GM10248 (cell line): ENCODE measurements at regions not wholly inside any gene's neighbourhood (a gene's known extent, or its start where the extent isn't known, plus 50 kb on each side); places are given as distances from the start of the nearest gene placed in this dataset.

ENCODE experiments used
- CTCF ChIA-PET: fragments of 300-600 bp; sonication (Branson Sonifier 250); formaldehyde crosslinking; extraction: SDS; loops from one replicate; lab custom pipeline; 2021; ENCODE audit warnings: antibody characterized with exemption; lab: Yijun Ruan, JAX
- POLR2A ChIA-PET: fragments of 350-650 bp; sonication (Branson Sonifier 250); formaldehyde crosslinking; extraction: SDS; loops from one replicate; lab custom pipeline; 2020; ENCODE audit warnings: antibody characterized with exemption; lab: Yijun Ruan, JAX
- DNase-seq: peaks from one replicate; pipeline ENCODE4 v3.0.0; 2012; ENCODE audit errors: extremely low spot score
- TF ChIP-seq, protein P1 (sequence below): IDR thresholded peaks from 2 replicates; pipeline ENCODE4 v1.5.1; 2012; ENCODE audit warnings: mild to moderate bottlenecking, low read depth; ENCODE audit errors: extremely low read depth, missing control alignments, control extremely low read depth

DNA sequence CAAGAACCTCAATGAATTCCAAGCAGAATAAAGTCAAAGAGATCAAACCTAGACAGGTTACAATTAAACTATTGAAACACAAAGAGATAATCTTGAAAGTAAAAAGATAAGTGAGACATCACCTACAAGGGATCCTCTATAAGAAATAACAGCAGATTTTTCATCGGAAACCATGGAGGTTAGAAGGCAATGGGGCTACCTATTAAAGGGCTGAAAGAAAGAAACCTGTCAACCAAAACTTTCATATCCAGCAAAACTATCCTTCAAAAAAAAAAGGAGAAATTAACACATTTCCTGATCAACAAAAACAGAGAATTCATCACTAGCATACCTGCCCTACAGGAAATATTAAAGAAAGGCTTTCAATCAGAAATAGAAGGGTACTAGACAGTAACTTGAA, 244.9 kb downstream of the ARHGAP12 start:
- ChIA-PET POLR2A (no interaction called here), CTCF (no interaction called here)
- TF ChIP-seq, protein P1, sequence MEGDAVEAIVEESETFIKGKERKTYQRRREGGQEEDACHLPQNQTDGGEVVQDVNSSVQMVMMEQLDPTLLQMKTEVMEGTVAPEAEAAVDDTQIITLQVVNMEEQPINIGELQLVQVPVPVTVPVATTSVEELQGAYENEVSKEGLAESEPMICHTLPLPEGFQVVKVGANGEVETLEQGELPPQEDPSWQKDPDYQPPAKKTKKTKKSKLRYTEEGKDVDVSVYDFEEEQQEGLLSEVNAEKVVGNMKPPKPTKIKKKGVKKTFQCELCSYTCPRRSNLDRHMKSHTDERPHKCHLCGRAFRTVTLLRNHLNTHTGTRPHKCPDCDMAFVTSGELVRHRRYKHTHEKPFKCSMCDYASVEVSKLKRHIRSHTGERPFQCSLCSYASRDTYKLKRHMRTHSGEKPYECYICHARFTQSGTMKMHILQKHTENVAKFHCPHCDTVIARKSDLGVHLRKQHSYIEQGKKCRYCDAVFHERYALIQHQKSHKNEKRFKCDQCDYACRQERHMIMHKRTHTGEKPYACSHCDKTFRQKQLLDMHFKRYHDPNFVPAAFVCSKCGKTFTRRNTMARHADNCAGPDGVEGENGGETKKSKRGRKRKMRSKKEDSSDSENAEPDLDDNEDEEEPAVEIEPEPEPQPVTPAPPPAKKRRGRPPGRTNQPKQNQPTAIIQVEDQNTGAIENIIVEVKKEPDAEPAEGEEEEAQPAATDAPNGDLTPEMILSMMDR, result no peak
- no peak for DNase-seq

DNA sequence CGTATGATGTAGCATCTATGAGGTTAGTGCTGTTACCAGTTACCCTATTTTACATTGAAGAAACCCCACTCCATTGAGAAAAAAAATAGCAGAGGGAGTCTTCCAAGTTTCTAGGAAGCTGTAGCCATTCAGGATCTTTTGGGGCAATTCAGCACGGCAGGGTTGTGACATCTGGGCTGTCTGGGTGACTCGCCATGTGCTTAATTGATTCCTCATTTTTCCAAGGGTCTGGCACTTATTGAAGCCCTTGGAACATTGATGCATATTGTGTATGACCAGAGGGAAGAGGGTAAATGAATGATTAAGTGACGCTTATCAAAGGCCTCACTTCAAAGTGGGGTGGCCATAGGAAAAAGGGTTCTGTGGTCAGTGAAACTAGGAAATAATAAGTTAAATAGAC, 248.7 kb downstream of the ARHGAP12 start:
- POLR2A ChIA-PET, result no interaction called here
- CTCF ChIA-PET, result no interaction called here
- TF ChIP-seq, protein P1, result no peak

DNA sequence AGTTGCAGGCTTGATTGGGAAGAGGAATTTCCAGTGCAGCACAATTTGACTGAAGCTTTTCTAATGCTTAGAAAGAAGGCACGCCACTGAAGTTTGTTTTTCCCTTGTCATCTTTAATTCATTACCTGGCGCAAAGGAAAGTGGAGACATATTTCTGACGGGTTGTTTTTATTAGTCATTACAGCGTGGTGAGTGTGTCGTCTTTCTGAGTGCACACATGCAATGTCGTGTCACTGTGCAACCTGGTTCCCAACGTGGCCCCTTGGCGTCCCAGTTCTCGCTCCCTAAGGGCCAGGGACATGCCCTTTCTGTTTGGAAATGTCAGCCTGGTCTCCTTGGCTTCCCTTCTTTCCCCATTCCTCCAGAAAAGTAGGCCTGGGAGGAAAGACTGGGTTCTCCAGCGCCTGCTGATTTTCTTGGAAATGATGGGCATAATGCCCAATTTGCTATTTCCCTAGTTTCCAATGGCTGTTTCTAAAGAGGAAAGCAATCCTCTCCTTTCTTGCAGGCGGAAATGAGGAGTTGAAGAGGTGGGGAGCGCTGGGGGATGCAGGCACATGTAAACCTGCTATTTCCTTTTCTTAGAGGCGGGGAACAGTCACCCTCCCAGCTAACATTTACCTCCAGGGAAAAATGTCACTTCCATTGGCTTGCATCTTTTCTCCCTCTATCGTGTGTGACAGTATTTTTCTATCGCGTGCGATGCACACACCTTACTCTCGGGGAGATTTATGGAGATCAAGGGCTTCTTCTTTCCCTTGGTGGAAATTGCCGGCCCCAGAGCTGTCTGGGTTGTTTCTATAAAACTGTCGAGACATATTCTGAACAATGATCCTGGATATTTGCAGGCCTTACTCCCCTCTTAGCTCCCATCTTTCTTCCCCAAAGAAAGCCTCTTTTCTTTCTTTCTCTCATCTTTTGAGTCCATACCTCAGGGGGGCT, 249.8 kb downstream of the ARHGAP12 start:
- CTCF ChIA-PET, result no interaction called here
- POLR2A ChIA-PET, result no interaction called here
- DNase-seq, result no peak
- TF ChIP-seq, protein P1, result no peak

More for the DNA sequence above, 248.7 kb downstream of the ARHGAP12 start:
- DNase-seq, result no peak

DNA sequence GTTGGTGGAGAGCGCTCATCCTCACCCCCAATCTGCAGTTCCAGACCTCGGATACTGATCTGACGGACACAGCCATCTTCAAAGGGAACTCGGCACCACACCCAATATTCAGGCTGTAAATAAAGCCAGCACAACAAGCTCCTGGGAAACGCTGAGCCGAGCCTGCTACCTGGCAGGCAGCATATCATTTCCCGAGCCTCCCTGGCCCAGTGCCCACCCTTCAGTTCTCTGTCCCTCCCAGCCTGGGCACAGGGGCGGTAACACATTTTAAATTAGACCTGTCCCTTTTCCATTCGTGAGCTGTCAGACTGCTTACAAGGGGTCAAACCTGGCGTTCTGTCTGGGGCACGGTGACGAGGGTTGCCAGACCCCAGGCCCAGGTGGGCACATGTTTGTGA, 250.5 kb downstream of the ARHGAP12 start:
- ChIA-PET POLR2A (no interaction called here), CTCF (no interaction called here)
- TF ChIP-seq, protein P1, result no peak
- DNase-seq, result no peak

DNA sequence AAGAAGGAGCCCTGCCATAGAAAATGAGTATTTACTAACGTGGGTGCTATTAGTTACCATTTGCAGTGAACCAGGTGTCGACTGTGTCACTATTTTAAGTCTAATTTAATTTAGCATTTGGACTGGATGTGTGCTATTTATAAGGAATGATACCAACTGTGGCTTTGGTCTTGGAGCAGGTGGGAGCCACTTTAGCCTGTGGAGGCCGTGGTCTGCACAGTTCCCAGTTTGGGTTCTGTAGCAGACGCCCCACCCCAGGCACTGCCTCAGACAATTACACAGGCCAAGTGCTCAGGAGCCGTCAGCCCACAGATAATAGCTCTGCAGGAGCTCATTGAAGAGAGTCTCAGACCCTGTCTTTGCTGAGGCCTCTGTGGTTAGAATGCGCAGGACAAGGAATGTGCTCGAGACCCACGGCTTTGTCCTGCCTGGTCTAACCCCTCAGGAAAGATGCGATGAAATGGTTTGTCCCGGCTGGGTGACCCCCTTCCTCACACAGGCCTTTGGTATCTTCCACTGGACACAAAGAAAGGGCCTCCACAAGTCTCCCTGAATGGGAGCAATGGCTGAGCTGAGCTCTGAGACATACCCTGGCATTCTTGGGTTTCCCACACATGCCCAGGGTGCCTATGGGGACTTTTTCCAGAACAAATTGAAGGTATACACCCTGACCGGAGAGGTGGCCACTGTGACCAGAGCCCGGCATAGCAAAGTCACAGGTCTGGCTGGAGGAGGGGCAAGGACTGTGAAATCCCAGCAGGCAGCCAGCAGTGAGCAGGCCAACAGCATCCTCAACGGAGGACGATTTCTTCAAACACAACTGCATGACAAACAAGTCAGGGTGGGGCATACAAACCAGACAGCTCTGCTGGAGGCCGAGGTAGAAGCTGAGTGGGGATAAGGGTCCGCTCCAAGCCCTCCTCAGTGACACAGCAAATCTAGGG, 251.2 kb downstream of the ARHGAP12 start:
- ChIA-PET POLR2A (no interaction called here), CTCF (no interaction called here)
- no peak for DNase-seq
- TF ChIP-seq, protein P1, result no peak

DNA sequence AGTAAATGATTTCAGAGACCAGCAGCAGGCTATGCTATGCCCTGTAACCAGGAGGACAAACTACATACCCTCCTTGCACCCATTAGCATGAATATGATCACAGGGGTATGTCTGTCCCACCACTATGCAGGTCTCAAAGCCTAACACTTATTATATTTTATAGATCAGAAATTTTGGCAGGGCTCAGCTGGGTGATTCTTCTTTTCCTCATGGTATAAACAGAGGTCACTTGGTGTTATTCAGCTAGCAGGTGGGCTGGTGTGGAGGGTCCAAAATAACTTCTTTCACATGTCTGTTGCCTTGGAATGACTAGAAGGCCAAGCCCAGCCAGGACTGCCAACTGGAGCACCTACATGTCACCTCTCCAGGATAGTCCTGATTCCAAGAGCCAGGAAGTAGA, 252.9 kb downstream of the ARHGAP12 start:
- ChIA-PET POLR2A (no interaction called here), CTCF (interaction anchor here (1.2 to 1.8 kb wide), 2 partner anchors 14 to 18 kb away, joined by 3 to 8 read pairs; no protein-coding TSS in a partner anchor)
- DNase-seq, result no peak
- TF ChIP-seq, protein P1, result no peak
